ENCODE measurements at regions not wholly inside any gene's neighbourhood (a gene's known extent, or its start where the extent isn't known, plus 50 kb on each side); places are given as distances from the start of the nearest gene placed in this dataset.

DNA sequence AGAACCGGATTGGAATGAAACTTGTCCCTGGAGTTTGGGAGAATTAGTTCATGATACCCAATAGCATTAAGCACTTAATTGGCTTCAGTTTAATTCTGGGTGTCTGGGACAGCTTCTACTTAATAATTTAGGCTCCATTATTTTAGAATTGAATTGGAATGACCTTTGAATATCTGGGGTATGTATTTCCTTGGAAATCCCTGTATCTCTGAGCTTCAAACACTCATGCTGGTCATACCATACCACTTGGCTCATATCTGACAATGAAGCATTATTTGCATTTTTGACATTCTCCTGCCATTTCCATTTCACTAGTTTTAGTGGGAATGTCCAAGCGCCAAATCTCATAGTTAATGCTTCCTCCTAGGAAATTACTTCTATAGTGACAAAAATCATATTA, 393.1 kb downstream of the DIPK2A start:
- no peaks in the 10 kb centered on the region for H3K4me1 ChIP-seq
- no peaks in the 10 kb centered on the region for H3K36me3 ChIP-seq
- no peak overlapping the region for H3K4me3 ChIP-seq
- TF ChIP-seq, protein P1, sequence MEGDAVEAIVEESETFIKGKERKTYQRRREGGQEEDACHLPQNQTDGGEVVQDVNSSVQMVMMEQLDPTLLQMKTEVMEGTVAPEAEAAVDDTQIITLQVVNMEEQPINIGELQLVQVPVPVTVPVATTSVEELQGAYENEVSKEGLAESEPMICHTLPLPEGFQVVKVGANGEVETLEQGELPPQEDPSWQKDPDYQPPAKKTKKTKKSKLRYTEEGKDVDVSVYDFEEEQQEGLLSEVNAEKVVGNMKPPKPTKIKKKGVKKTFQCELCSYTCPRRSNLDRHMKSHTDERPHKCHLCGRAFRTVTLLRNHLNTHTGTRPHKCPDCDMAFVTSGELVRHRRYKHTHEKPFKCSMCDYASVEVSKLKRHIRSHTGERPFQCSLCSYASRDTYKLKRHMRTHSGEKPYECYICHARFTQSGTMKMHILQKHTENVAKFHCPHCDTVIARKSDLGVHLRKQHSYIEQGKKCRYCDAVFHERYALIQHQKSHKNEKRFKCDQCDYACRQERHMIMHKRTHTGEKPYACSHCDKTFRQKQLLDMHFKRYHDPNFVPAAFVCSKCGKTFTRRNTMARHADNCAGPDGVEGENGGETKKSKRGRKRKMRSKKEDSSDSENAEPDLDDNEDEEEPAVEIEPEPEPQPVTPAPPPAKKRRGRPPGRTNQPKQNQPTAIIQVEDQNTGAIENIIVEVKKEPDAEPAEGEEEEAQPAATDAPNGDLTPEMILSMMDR (IDR thresholded peaks at IDR 0.05) = no peak
- TF ChIP-seq POLR2A (IDR thresholded peaks at IDR 0.05) = no peak
- TF ChIP-seq POLR2AphosphoS5 (IDR thresholded peaks at IDR 0.05; ENCODE audit: insufficient read depth in 1 of 2, low read depth in 1 of 2) = no peak
- no peaks in the 10 kb centered on the region for H3K27me3 ChIP-seq
- intact Hi-C loops (cut with DNase I) = no loop called here
- H3K27ac ChIP-seq = no peak overlapping the region
- no peak for DNase-seq (ENCODE audit: extremely low spot score in 2 of 2)
- no peaks in the 10 kb centered on the region for H3K9me3 ChIP-seq

DNA sequence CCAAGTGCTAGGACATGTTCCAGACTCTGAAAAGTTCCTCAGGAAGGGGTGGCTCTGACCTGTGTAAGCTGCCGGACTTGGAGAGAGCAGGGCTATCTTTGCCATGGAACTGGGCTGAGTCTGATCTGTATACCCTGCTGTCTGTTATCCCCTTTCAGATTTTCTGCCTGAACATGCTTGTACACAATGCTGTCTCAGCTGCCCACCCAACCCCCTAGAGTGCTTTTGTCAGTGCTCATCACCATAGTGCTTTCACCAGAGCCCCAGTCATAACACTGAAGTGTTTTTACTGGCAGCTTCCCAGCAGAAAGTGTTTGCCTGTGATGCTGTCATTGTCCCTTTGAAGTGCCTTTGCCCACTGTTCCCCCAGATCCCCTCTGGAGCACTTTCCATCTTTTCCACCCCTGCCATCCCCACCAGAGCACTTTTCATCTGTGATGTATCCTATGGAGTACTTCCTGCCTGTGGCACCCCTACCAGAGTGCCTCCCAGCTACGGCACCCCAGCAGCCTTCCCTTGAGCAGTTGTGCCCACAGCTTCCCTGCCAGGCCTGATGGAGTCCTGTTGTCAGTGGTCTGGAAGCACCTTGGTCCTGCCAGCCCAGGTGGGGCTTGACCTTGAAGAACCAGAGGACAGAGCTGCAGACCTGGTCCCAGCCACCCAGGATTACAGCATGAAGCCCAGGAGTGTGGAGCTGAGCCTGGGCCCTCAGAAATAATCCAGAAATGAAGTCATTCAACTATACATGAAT, 397.7 kb downstream of the DIPK2A start:
- intact Hi-C loops (cut with DNase I) = no loop called here
- Histone ChIP-seq H3K36me3 (no peaks in the 10 kb centered on the region), H3K27me3 (no peaks in the 10 kb centered on the region), H3K4me1 (no peaks in the 10 kb centered on the region), H3K9me3 (no peaks in the 10 kb centered on the region), H3K4me3 (no peak overlapping the region), H3K27ac (no peak overlapping the region)
- TF ChIP-seq, protein P1 (IDR thresholded peaks at IDR 0.05) = no peak
- no peak for TF ChIP-seq POLR2AphosphoS5 (IDR thresholded peaks at IDR 0.05; ENCODE audit: insufficient read depth in 1 of 2, low read depth in 1 of 2)
- TF ChIP-seq POLR2A (IDR thresholded peaks at IDR 0.05) = no peak
- DNase-seq (ENCODE audit: extremely low spot score in 2 of 2) = no peak

DNA sequence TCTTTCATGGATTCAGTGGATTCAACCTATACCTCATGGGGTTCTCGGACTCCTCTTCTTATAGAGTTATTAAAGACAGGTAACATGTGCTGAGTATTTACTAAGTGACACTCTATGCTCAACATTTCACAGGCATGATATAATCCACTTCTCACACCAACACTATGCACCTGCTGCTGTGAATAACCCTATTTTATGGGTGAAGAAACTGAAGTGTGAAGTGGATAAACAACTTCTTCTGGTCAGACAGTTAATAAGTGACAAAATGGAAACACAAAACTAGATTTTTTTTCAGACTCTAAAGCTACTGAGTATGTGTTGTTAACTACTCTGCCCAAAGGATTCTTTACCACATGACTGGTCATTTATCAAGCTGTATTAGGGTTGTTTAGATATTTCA, 403.5 kb downstream of the DIPK2A start:
- TF ChIP-seq POLR2A (IDR thresholded peaks at IDR 0.05) = no peak
- TF ChIP-seq, protein P1 (IDR thresholded peaks at IDR 0.05) = no peak
- TF ChIP-seq POLR2AphosphoS5 (IDR thresholded peaks at IDR 0.05; ENCODE audit: insufficient read depth in 1 of 2, low read depth in 1 of 2) = no peak
- Histone ChIP-seq H3K9me3 (no peaks in the 10 kb centered on the region), H3K4me1 (no peaks in the 10 kb centered on the region), H3K4me3 (no peak overlapping the region), H3K27ac (no peak overlapping the region), H3K27me3 (no peaks in the 10 kb centered on the region), H3K36me3 (no peaks in the 10 kb centered on the region)
- intact Hi-C loops (cut with DNase I) = no loop called here
- no peak for DNase-seq (ENCODE audit: extremely low spot score in 2 of 2)

DNA sequence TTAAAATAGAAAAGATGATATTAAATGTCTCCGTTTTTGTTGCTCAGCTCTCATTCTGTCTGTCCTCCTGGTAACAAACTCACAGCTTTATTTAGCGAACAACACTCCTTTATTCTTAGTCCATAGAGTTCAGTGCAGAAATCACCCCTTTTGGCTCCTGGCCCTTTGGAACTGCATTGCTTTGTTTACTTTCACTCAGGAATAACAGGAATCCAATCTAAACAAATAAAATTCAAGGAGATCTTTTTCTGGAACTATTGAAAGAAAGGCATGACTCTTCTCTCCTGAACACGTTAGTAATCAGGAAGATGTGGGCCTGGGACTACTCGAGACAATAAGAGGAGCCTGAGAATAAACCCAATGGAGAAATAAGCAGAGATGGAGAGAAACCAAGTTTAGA, 409.2 kb downstream of the DIPK2A start:
- no peaks in the 10 kb centered on the region for H3K27me3 ChIP-seq
- H3K27ac ChIP-seq = no peak overlapping the region
- H3K36me3 ChIP-seq = no peaks in the 10 kb centered on the region
- no peak overlapping the region for H3K4me3 ChIP-seq
- H3K4me1 ChIP-seq = no peaks in the 10 kb centered on the region
- no peak for DNase-seq (ENCODE audit: extremely low spot score in 2 of 2)
- H3K9me3 ChIP-seq = no peaks in the 10 kb centered on the region
- no peak for TF ChIP-seq POLR2A (IDR thresholded peaks at IDR 0.05)
- TF ChIP-seq, protein P1 (IDR thresholded peaks at IDR 0.05) = no peak
- no peak for TF ChIP-seq POLR2AphosphoS5 (IDR thresholded peaks at IDR 0.05; ENCODE audit: insufficient read depth in 1 of 2, low read depth in 1 of 2)
- intact Hi-C loops (cut with DNase I) = no loop called here

DNA sequence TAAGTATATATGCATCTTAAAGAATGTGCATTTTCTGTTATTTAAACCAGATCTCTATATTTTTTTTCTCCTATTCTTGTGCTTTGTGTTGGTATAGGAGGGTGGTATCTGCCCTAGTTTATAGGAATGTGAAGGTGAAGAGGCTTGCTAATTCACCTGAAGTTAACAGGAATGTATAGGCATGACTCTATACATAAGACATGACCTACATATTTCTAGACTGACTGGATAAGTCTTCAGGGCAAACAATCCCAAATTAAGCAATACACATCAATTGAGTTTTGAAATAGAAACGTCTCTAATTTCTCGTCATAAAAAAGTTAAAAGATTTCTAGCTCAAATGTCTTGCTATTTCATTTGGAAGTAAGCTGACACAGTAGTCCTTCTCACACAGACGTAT, 410.0 kb downstream of the DIPK2A start:
- no peak overlapping the region for H3K4me3 ChIP-seq
- DNase-seq (ENCODE audit: extremely low spot score in 2 of 2) = no peak
- no peaks in the 10 kb centered on the region for H3K4me1 ChIP-seq
- TF ChIP-seq, protein P1 (IDR thresholded peaks at IDR 0.05) = no peak
- TF ChIP-seq POLR2AphosphoS5 (IDR thresholded peaks at IDR 0.05; ENCODE audit: insufficient read depth in 1 of 2, low read depth in 1 of 2) = no peak
- TF ChIP-seq POLR2A (IDR thresholded peaks at IDR 0.05) = no peak
- H3K27ac ChIP-seq = no peak overlapping the region
- H3K9me3 ChIP-seq = no peaks in the 10 kb centered on the region
- intact Hi-C loops (cut with DNase I) = no loop called here
- no peaks in the 10 kb centered on the region for H3K27me3 ChIP-seq
- no peaks in the 10 kb centered on the region for H3K36me3 ChIP-seq
